Astrocyte (in vitro differentiated cells and primary cell): ENCODE measurements at regions not wholly inside any gene's neighbourhood (a gene's known extent, or its start where the extent isn't known, plus 50 kb on each side); places are given as distances from the start of the nearest gene placed in this dataset.

ENCODE experiments used
- DNase-seq: peaks from one replicate; pipeline ENCODE4 v3.0.0-alpha.2; 2010; ENCODE audit warnings: low read depth
- FAIRE-seq: peaks from 2 replicates; lab custom pipeline; 2011; peaks lifted over from hg19 to GRCh38; lab: Jason Lieb, UNC
- H2AFZ ChIP-seq: 2 replicates; pipeline ENCODE4 v1.6.0; 2012; ENCODE audit warnings: low read depth, low read length, inconsistent platforms
- H3K27ac ChIP-seq: 2 replicates; pipeline ENCODE4 v1.5.1; 2011; ENCODE audit warnings: low read depth, low read length, inconsistent platforms
- H3K27me3 ChIP-seq: 2 replicates; pipeline ENCODE4 v1.6.0; 2011; ENCODE audit warnings: low read length, inconsistent platforms; ENCODE audit not compliant: insufficient read depth
- H3K36me3 ChIP-seq: 2 replicates; pipeline ENCODE4 v1.5.1; 2011; ENCODE audit warnings: low read length, inconsistent platforms; ENCODE audit not compliant: insufficient read depth
- H3K4me1 ChIP-seq: 2 replicates; pipeline ENCODE4 v1.5.1; 2011; ENCODE audit warnings: low read length, inconsistent platforms; ENCODE audit not compliant: insufficient read depth
- H3K4me2 ChIP-seq: 2 replicates; pipeline ENCODE4 v1.6.0; 2012; ENCODE audit warnings: low read length, inconsistent platforms
- H3K4me3 ChIP-seq: 2 replicates; pipeline ENCODE4 v1.5.1; 2011; ENCODE audit warnings: low read depth, mild to moderate bottlenecking, low read length, inconsistent platforms; ENCODE audit not compliant: insufficient read depth
- H3K79me2 ChIP-seq: 2 replicates; pipeline ENCODE4 v1.6.0; 2012; ENCODE audit warnings: mild to moderate bottlenecking, low read length, inconsistent platforms; ENCODE audit not compliant: insufficient read depth
- H3K9ac ChIP-seq: 2 replicates; pipeline ENCODE4 v1.6.0; 2012; ENCODE audit warnings: mild to moderate bottlenecking, low read length, inconsistent platforms
- H3K9me3 ChIP-seq: 2 replicates; pipeline ENCODE4 v1.5.1; 2012; ENCODE audit warnings: low read depth, mild to moderate bottlenecking, low read length, inconsistent platforms; ENCODE audit not compliant: insufficient read depth
- H4K20me1 ChIP-seq: 2 replicates; pipeline ENCODE4 v1.6.0; 2012; ENCODE audit warnings: low read length, inconsistent platforms; ENCODE audit not compliant: insufficient read depth
- H3K27ac Mint-ChIP-seq: one replicate; pipeline ENCODE4 v1.8.0; 2021; ENCODE audit warnings: mild to moderate bottlenecking, mixed read lengths; ENCODE audit not compliant: unreplicated experiment
- H3K27me3 Mint-ChIP-seq: one replicate; pipeline ENCODE4 v1.8.0; 2021; ENCODE audit warnings: low read depth, mixed read lengths; ENCODE audit not compliant: unreplicated experiment
- H3K36me3 Mint-ChIP-seq: one replicate; pipeline ENCODE4 v1.8.0; 2021; ENCODE audit warnings: low read depth, mixed read lengths; ENCODE audit not compliant: unreplicated experiment
- H3K4me1 Mint-ChIP-seq: one replicate; pipeline ENCODE4 v1.8.0; 2021; ENCODE audit warnings: low read depth, mixed read lengths; ENCODE audit not compliant: unreplicated experiment
- H3K4me3 Mint-ChIP-seq: one replicate; pipeline ENCODE4 v1.8.0; 2021; ENCODE audit warnings: mild to moderate bottlenecking, moderate library complexity, mixed read lengths; ENCODE audit not compliant: unreplicated experiment
- H3K9me3 Mint-ChIP-seq: one replicate; pipeline ENCODE4 v1.8.0; 2021; ENCODE audit warnings: mild to moderate bottlenecking, mixed read lengths; ENCODE audit not compliant: unreplicated experiment
- CTCF ChIP-seq: IDR thresholded peaks from 2 replicates; pipeline ENCODE4 v1.5.1; 2011; ENCODE audit warnings: low read depth, mild to moderate bottlenecking, inconsistent platforms, low read length, moderate library complexity; ENCODE audit not compliant: insufficient read depth
- EZH2 ChIP-seq: IDR thresholded peaks from 2 replicates; pipeline ENCODE4 v1.6.1; 2012; ENCODE audit warnings: mild to moderate bottlenecking, low read length, inconsistent platforms; ENCODE audit not compliant: insufficient read depth

- no peak for TF ChIP-seq CTCF
- DNase-seq (no peak), FAIRE-seq (no peak)
- Mint-ChIP-seq H3K36me3 (no peaks in the 10 kb centered on the region), H3K4me3 (no peak overlapping the region), H3K27me3 (peaks cover 22% of the 10 kb centered on the region), H3K4me1 (peaks cover 14% of the 10 kb centered on the region), H3K27ac (no peak overlapping the region), H3K9me3 (no peaks in the 10 kb centered on the region)
- H4K20me1 ChIP-seq: no peaks in the 10 kb centered on the region
- H3K4me1 ChIP-seq: no peaks in the 10 kb centered on the region
- no peaks in the 10 kb centered on the region for H3K27me3 ChIP-seq
- H3K79me2 ChIP-seq: no peaks in the 10 kb centered on the region
- H3K36me3 ChIP-seq: no peaks in the 10 kb centered on the region
- H2AFZ ChIP-seq: no peak overlapping the region
- H3K4me3 ChIP-seq: no peak overlapping the region
- no peak overlapping the region for H3K9ac ChIP-seq
- H3K4me2 ChIP-seq: no peak overlapping the region
- H3K27ac ChIP-seq: no peak overlapping the region
- no peaks in the 10 kb centered on the region for H3K9me3 ChIP-seq
Observed at GRCh38 chr2:238638100-238638981, 209.5 kb upstream of the TWIST2 start.

- Histone ChIP-seq H4K20me1 (no peaks in the 10 kb centered on the region), H3K27ac (no peak overlapping the region), H3K79me2 (no peaks in the 10 kb centered on the region), H2AFZ (no peak overlapping the region), H3K9me3 (no peaks in the 10 kb centered on the region), H3K4me2 (no peak overlapping the region), H3K27me3 (no peaks in the 10 kb centered on the region), H3K9ac (no peak overlapping the region), H3K4me3 (no peak overlapping the region), H3K36me3 (no peaks in the 10 kb centered on the region), H3K4me1 (peaks cover 5% of the 10 kb centered on the region)
- no peak for DNase-seq
- H3K4me3 Mint-ChIP-seq: no peak overlapping the region
- H3K36me3 Mint-ChIP-seq: no peaks in the 10 kb centered on the region
- no peak for FAIRE-seq
- peaks cover 20% of the 10 kb centered on the region for H3K27me3 Mint-ChIP-seq
- H3K4me1 Mint-ChIP-seq: peaks cover 21% of the 10 kb centered on the region
- no peaks in the 10 kb centered on the region for H3K9me3 Mint-ChIP-seq
- TF ChIP-seq CTCF (no peak), EZH2 (no peak)
- H3K27ac Mint-ChIP-seq: no peak overlapping the region
Observed at GRCh38 chr2:238638982-238639628, 208.8 kb upstream of the TWIST2 start.

GRCh38 chr2:238640486-238640885 is 207.4 kb upstream of the TWIST2 start:
- peaks cover 20% of the 10 kb centered on the region for H3K27me3 Mint-ChIP-seq
- Histone ChIP-seq H2AFZ (no peak overlapping the region), H3K36me3 (no peaks in the 10 kb centered on the region), H3K9ac (no peak overlapping the region), H3K27me3 (no peaks in the 10 kb centered on the region), H3K9me3 (no peaks in the 10 kb centered on the region), H3K79me2 (no peaks in the 10 kb centered on the region), H3K4me2 (no peak overlapping the region), H3K4me1 (peaks cover 9% of the 10 kb centered on the region), H3K4me3 (no peak overlapping the region), H4K20me1 (no peaks in the 10 kb centered on the region), H3K27ac (no peak overlapping the region)
- DNase-seq: no peak
- no peak overlapping the region for H3K27ac Mint-ChIP-seq
- H3K9me3 Mint-ChIP-seq: no peaks in the 10 kb centered on the region
- H3K36me3 Mint-ChIP-seq: no peaks in the 10 kb centered on the region
- H3K4me3 Mint-ChIP-seq: no peak overlapping the region
- FAIRE-seq: no peak
- TF ChIP-seq CTCF (no peak), EZH2 (no peak)
- peaks cover 23% of the 10 kb centered on the region for H3K4me1 Mint-ChIP-seq
